Stimulated activated effector memory CD8-positive, alpha-beta T cell treated with anti-CD3 and anti-CD28 coated beads, Interleukin-12 subunit alpha, Interleukin-12 subunit beta, amount 100 ng/mL, for 72 hours (primary cell): ENCODE measurements at regions not wholly inside any gene's neighbourhood (a gene's known extent, or its start where the extent isn't known, plus 50 kb on each side); places are given as distances from the start of the nearest gene placed in this dataset.

Source experiments
- ATAC-seq: fragments of 150-1000 bp; cut with Tn5 transposase; 2 replicates; pipeline ENCODE4 v1.10.0; 2021
- DNase-seq, 2 donors: peaks; one replicate each; pipeline ENCODE4 v3.0.0; 2021 to 2022; ENCODE audit warnings: low spot score in 2 of 2
- H3K27ac Mint-ChIP-seq: one replicate; pipeline ENCODE4 v1.8.0; 2022; ENCODE audit warnings: mild to moderate bottlenecking, mixed read lengths
- H3K36me3 Mint-ChIP-seq: one replicate; pipeline ENCODE4 v1.8.0; 2022; ENCODE audit warnings: mild to moderate bottlenecking, mixed read lengths
- H3K4me1 Mint-ChIP-seq: one replicate; pipeline ENCODE4 v1.8.0; 2022; ENCODE audit warnings: mixed read lengths
- H3K4me3 Mint-ChIP-seq: one replicate; pipeline ENCODE4 v1.8.0; 2022; ENCODE audit warnings: mild to moderate bottlenecking, mixed read lengths
- H3K9me3 Mint-ChIP-seq: one replicate; pipeline ENCODE4 v1.8.0; 2022; ENCODE audit warnings: mixed read lengths

- DNase-seq (no peak), ATAC-seq (no peak)
- Mint-ChIP-seq H3K36me3 (no peaks in the 10 kb centered on the region), H3K9me3 (peaks cover 7% of the 10 kb centered on the region), H3K4me3 (no peak overlapping the region), H3K27ac (no peak overlapping the region), H3K4me1 (no peaks in the 10 kb centered on the region)
Observed at GRCh38 chr5:13524936-13525335, 419.6 kb downstream of the DNAH5 start.

GRCh38 chr5:13519131-13519530 lies 425.4 kb downstream of the DNAH5 start:
- H3K4me1 Mint-ChIP-seq: no peaks in the 10 kb centered on the region
- no peaks in the 10 kb centered on the region for H3K36me3 Mint-ChIP-seq
- ATAC-seq: no peak
- no peak overlapping the region for H3K4me3 Mint-ChIP-seq
- DNase-seq: no peak
- H3K27ac Mint-ChIP-seq: no peak overlapping the region
- H3K9me3 Mint-ChIP-seq: peaks cover 7% of the 10 kb centered on the region

- Mint-ChIP-seq H3K4me3 (no peak overlapping the region), H3K36me3 (no peaks in the 10 kb centered on the region), H3K4me1 (no peaks in the 10 kb centered on the region), H3K9me3 (peaks cover 4% of the 10 kb centered on the region), H3K27ac (no peak overlapping the region)
- no peak for DNase-seq
- no peak for ATAC-seq
Observed at GRCh38 chr5:13516195-13516594, 428.3 kb downstream of the DNAH5 start.

- no peaks in the 10 kb centered on the region for H3K4me1 Mint-ChIP-seq
- no peak for ATAC-seq
- no peaks in the 10 kb centered on the region for H3K36me3 Mint-ChIP-seq
- DNase-seq: no peak
- H3K9me3 Mint-ChIP-seq: peaks cover 7% of the 10 kb centered on the region
- no peak overlapping the region for H3K27ac Mint-ChIP-seq
- H3K4me3 Mint-ChIP-seq: no peak overlapping the region
Observed at GRCh38 chr5:13511442-13511841, 433.0 kb downstream of the DNAH5 start.

- H3K27ac Mint-ChIP-seq: no peak overlapping the region
- no peaks in the 10 kb centered on the region for H3K4me1 Mint-ChIP-seq
- DNase-seq (no peak), ATAC-seq (no peak)
- H3K4me3 Mint-ChIP-seq: no peak overlapping the region
- peaks cover 7% of the 10 kb centered on the region for H3K9me3 Mint-ChIP-seq
- H3K36me3 Mint-ChIP-seq: no peaks in the 10 kb centered on the region
Observed at GRCh38 chr5:13510616-13511015, 433.9 kb downstream of the DNAH5 start.

GRCh38 chr5:13508559-13508958 lies 435.9 kb downstream of the DNAH5 start:
- Mint-ChIP-seq H3K4me1 (no peaks in the 10 kb centered on the region), H3K4me3 (no peak overlapping the region), H3K36me3 (no peaks in the 10 kb centered on the region), H3K9me3 (peaks cover 5% of the 10 kb centered on the region), H3K27ac (no peak overlapping the region)
- ATAC-seq: no peak
- no peak for DNase-seq

- no peak for ATAC-seq
Observed at GRCh38 chr5:13505326-13505725, 439.2 kb downstream of the DNAH5 start.

GRCh38 chr5:13503017-13503416 lies 441.5 kb downstream of the DNAH5 start:
- H3K27ac Mint-ChIP-seq: no peak overlapping the region
- no peak overlapping the region for H3K4me3 Mint-ChIP-seq
- no peak for DNase-seq
- H3K4me1 Mint-ChIP-seq: no peaks in the 10 kb centered on the region
- no peaks in the 10 kb centered on the region for H3K36me3 Mint-ChIP-seq
- ATAC-seq: no peak
- H3K9me3 Mint-ChIP-seq: no peaks in the 10 kb centered on the region

More at GRCh38 chr5:13505326-13505725, 439.2 kb downstream of the DNAH5 start:
- no peak for DNase-seq
- Mint-ChIP-seq H3K36me3 (no peaks in the 10 kb centered on the region), H3K27ac (no peak overlapping the region), H3K9me3 (peaks cover 3% of the 10 kb centered on the region), H3K4me1 (no peaks in the 10 kb centered on the region), H3K4me3 (no peak overlapping the region)

GRCh38 chr5:13501176-13501575 lies 443.3 kb downstream of the DNAH5 start:
- ATAC-seq: no peak
- no peak overlapping the region for H3K4me3 Mint-ChIP-seq
- H3K27ac Mint-ChIP-seq: no peak overlapping the region
- DNase-seq: no peak
- H3K9me3 Mint-ChIP-seq: peaks cover 4% of the 10 kb centered on the region
- no peaks in the 10 kb centered on the region for H3K36me3 Mint-ChIP-seq
- H3K4me1 Mint-ChIP-seq: no peaks in the 10 kb centered on the region

GRCh38 chr5:13498279-13498678 lies 446.2 kb downstream of the DNAH5 start:
- H3K27ac Mint-ChIP-seq: no peak overlapping the region
- ATAC-seq (no peak), DNase-seq (no peak)
- H3K36me3 Mint-ChIP-seq: no peaks in the 10 kb centered on the region
- peaks cover 6% of the 10 kb centered on the region for H3K9me3 Mint-ChIP-seq
- no peaks in the 10 kb centered on the region for H3K4me1 Mint-ChIP-seq
- no peak overlapping the region for H3K4me3 Mint-ChIP-seq

- H3K4me3 Mint-ChIP-seq: peak overlapping the region; percentile 25
- DNase-seq (no peak), ATAC-seq (no peak)
- H3K36me3 Mint-ChIP-seq: no peaks in the 10 kb centered on the region
- H3K4me1 Mint-ChIP-seq: peaks cover 7% of the 10 kb centered on the region
- H3K9me3 Mint-ChIP-seq: peaks cover 7% of the 10 kb centered on the region
- H3K27ac Mint-ChIP-seq: no peak overlapping the region
Observed at GRCh38 chr5:13488254-13488931, 456.1 kb downstream of the DNAH5 start.

GRCh38 chr5:13480834-13481233 lies 463.7 kb downstream of the DNAH5 start:
- ATAC-seq (no peak), DNase-seq (no peak)
- H3K27ac Mint-ChIP-seq: no peak overlapping the region
- H3K9me3 Mint-ChIP-seq: no peaks in the 10 kb centered on the region
- H3K36me3 Mint-ChIP-seq: no peaks in the 10 kb centered on the region
- no peak overlapping the region for H3K4me3 Mint-ChIP-seq
- no peaks in the 10 kb centered on the region for H3K4me1 Mint-ChIP-seq

GRCh38 chr5:13478831-13479465 lies 465.5 kb downstream of the DNAH5 start:
- Mint-ChIP-seq H3K4me1 (no peaks in the 10 kb centered on the region), H3K27ac (no peak overlapping the region), H3K9me3 (no peaks in the 10 kb centered on the region), H3K36me3 (no peaks in the 10 kb centered on the region), H3K4me3 (no peak overlapping the region)
- no peak for ATAC-seq
- no peak for DNase-seq

GRCh38 chr5:13477118-13477737 lies 467.3 kb downstream of the DNAH5 start:
- Mint-ChIP-seq H3K4me1 (no peaks in the 10 kb centered on the region), H3K4me3 (no peak overlapping the region), H3K36me3 (no peaks in the 10 kb centered on the region), H3K27ac (no peak overlapping the region), H3K9me3 (no peaks in the 10 kb centered on the region)
- DNase-seq (no peak), ATAC-seq (no peak)

GRCh38 chr5:13472842-13473241 lies 471.6 kb downstream of the DNAH5 start:
- Mint-ChIP-seq H3K27ac (no peak overlapping the region), H3K4me3 (no peak overlapping the region), H3K4me1 (no peaks in the 10 kb centered on the region), H3K36me3 (no peaks in the 10 kb centered on the region), H3K9me3 (peaks cover 2% of the 10 kb centered on the region)
- ATAC-seq (no peak), DNase-seq (no peak)

GRCh38 chr5:13470975-13471374 lies 473.5 kb downstream of the DNAH5 start:
- no peak for DNase-seq
- Mint-ChIP-seq H3K4me3 (no peak overlapping the region), H3K27ac (no peak overlapping the region), H3K9me3 (peaks cover 4% of the 10 kb centered on the region), H3K36me3 (no peaks in the 10 kb centered on the region), H3K4me1 (no peaks in the 10 kb centered on the region)
- no peak for ATAC-seq
